ENCODE measurements at regions not wholly inside any gene's neighbourhood (a gene's known extent, or its start where the extent isn't known, plus 50 kb on each side); places are given as distances from the start of the nearest gene placed in this dataset.

DNA sequence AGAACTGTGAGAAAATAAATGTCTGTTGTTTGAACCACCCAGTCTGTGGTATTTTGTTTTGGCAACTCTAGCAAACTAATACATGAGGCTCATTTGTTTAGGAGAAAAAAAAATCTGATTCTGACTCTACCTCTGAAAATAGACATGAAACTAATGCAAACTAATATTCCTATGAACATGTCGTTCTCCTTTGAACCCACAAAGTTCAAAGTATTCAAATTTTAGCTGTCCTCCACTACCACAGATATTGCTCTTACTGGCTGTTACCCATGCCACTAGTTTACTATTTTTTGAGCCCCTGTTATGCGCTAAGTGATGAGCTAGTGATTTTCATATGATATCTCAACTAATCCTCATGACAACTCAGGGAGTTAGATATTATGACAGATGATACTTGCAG lies 58.8 kb upstream of the ZNF804B start:
- no peak for DNase-seq

DNA sequence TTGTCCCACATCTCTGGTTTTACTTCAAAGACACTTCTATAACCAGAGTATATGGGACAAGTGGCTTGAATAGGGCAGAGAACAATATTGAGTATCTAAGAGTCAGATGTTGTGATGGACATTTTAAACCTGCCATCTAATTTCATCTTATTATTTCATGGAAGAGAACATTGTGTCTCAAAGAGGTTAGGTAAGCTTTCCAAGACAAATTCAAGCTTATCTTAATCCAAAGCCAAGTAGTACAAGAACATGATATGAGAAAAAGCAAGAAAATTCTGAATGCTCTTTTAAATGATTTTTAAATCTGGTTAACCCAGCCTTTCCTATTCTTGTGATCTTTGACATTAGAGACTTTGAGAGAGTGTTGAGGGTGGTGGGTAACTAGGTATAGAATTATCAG lies 65.3 kb upstream of the ZNF804B start:
- no peak for DNase-seq

DNA sequence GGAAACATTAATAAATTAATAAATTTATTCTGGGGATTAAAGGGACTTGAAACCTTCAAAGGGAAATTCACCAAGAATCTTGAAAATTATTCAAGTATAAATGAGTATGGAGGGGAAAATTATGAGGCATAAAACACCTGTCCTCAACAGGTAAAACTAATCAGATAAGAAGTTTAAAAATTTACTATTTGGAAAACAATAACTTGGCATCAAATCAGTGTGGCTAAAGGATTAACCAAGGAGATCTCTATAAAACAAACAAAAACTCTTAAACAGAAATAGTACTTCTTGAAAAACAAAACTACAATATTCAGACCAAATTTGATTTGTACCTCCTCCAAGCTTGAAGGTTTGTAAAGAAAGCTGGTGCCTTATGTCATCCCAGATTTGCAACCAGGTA lies 66.4 kb upstream of the ZNF804B start:
- no peak for DNase-seq

DNA sequence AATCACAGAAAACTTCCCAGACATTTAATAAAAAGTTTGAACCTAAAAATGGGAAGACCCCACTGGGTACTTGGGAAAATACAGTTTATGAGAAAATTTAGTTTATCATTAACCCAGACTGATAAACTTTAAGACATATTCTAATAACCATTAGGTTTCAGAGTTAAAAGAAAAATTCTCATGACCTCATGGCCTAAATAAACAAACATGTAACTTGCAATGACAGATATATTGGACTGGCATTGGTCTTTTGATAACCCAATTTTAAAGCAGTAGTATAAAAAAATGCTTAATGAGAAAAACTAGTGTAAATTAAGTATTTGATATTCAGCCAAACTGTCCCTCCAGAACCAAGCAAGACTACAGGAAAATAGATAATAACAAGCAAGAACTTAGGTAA lies 67.0 kb upstream of the ZNF804B start:
- DNase-seq: no peak

DNA sequence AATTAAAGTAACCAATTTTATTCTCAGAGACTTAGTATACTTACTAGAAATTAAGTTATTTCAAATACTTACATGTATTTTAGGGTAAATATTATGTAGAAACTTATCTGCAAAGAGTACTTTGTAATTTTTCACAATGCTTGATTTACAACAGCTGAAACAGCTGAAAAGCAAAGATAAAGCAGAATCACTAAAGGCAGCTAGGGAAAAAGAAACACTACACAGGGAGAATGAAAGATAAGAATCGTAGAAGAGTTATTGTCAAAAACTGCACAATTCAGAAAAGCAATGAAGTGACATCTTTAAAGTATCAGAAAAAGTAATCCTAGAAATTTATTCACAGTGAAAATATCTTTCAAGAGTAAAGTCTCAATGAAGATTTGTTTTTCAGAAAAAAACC lies 69.7 kb upstream of the ZNF804B start:
- no peak for DNase-seq

DNA sequence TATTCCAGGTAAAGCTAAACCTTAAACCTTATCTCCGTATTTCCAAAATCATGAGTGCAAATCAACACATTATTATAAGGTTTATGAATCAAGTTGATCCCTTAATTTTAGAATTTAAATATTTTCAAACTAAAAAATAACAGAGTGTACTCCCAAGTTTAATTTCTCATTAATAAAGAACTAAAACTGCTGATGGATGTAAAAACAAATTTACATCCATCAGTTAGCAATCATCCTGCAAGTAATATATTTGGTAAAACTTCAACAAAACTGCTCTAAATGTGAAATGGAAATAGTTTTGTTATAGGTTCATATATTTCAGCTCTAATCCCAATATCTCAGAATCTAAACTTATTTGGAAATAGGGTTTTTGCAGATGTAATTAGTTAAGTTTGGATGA lies 71.3 kb upstream of the ZNF804B start:
- no peak for DNase-seq

DNA sequence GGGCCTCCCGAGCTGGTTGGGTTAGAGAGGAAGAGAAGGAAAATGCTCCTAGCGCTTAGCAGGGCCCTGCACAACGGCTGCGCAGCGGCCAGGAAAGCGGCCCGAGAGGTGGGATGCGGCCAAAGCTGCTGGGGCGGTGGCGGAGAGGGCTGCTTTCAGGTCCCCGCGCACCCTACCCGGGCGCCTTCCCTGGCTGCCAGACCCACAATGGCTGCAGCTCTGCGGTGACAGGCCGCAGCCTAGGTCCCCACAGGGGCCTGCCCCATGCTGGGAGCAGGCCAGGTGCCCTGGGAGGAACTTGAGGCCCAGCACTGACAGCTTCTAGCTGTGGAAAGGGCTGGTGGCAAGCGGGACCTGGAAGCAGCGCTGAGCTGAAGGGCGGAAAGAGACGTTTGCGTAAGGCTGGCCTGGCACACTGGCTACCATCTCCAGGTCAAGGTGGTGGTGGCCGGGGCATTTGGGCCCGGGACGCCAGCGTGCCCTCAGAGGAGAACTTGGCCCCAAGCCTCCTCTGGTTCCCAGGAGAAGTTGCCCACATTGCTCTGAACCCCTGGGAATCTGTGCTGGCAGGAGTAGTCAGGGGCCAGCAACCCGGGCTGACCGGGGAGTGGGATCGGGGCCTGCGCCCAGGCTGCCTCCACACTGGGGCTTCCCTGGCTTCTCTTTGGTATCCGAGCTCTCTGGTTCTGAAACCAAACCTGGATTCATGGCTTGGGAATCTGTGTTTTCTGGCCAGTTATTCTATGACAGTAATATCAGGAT lies 72.9 kb upstream of the ZNF804B start:
- DNase-seq: no peak

DNA sequence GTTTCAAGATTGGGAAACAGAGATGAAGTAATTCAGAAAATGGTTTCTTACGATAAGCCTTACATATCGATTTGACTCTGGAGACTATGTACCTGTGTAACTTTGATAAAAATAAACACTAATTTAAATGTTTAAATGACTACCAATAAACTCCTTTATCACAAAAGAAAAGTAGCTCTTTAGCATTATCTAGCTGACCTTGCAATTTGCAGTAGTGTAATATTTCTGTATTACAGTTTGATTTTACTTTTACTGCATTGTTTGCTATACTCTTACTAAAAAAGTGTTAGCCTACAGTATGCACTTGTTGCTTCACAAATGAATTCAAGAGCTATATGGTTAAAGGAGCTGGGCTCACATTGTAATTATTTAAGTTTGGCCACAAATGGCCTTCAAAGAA lies 77.8 kb upstream of the ZNF804B start:
- no peak for DNase-seq

DNA sequence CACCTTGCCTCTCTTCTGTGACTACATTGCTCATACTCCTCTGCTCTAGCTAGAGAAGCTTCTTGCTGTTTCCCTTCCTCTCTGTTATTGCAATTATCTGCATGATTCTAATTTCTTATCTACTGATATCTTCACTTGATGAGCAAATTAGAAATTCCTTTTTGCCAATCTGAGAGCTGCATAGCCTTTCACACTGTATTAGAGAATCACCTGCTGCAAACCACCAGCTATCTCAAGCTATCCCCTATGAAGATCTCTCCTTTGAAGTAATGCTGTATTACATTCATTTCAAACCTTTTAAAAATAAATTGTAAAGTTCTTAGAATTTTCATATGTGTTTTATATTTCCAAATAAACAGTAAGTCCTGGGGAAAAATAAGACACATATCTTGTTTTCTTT lies 89.0 kb upstream of the ZNF804B start:
- DNase-seq: no peak

DNA sequence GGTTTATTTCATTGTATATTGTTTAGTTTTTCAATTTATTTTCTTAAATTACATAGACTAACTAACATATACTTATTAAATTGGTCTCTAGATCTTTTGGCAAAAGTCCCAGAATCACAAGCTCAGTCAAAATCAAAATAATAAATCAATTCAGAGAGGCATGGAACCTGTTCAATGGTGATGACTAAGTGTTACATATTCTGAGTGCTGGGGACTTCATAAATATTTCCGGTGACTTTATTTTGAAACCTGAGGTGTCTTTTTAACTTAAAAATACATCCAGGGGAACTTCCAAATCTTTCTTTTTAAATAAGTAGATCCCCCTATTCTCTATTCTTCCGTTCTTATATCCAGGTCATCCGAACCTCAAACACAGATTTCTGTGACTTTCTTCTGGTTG lies 89.6 kb upstream of the ZNF804B start:
- no peak for DNase-seq

DNA sequence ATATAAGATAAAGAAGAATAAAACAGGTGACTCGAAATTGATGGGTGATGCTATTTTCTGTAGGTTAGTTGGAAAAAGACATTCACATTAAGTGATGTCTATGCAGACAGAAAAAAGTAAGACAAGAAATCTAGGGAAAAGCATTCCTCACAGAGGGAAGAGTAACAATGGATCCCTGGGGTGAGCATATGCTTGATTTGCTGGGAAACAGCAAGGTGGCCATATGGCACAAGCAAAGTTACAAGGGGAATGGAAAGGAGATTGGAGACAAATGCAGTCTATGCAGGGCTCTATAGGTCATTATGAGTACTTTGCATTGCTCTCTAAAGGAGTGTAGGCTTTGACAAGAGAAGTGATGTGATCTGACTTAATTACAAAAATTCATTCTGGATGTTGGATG lies 90.9 kb upstream of the ZNF804B start:
- peak; percentile 81 for DNase-seq

DNA sequence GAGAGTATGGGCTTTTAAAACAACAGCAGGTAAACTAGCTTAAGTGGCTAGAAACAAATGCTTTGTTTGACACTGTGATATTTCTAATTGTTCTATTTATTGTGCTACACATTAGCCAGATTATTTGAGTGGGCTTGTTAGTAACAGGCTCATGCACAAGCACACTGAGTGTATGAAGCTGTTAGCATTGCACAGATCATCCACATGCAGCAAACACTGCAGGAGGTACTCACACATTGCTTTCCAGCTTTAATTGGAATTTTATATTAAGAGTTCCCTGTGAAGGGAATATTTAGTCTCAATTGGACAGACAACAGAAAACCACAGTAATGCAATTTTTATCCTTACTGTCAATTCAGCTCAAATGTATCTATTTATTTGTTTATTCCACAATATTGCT lies 92.9 kb upstream of the ZNF804B start:
- DNase-seq: no peak

DNA sequence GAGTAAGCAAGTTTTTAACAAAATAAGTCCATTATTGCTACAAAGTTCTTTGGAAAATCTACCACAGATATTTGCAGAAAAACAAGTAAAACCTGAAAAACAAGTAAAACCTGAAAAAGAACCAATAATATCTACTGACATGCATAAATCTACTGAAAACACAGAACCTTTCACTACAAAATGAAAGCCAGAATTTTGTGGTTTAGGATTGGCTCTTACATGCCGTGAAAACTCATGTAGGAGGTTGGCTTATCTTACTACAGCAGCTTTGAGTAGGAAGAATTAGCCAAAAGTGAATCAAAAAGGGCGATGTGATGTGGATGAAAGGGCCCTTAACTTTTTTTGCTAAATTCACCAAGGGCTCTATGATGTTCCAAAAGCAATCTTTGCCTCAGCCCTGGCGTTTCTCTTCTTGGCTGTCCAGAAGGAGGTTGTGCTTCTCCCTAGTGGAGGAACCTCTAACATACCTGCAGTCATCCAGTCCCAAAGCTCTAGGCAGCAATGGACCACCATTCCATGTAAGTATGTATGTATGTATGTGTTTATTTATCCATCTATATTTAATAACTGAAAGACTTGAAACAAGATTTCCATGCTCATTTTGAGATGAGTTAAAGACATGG lies 93.5 kb upstream of the ZNF804B start:
- DNase-seq: no peak

DNA sequence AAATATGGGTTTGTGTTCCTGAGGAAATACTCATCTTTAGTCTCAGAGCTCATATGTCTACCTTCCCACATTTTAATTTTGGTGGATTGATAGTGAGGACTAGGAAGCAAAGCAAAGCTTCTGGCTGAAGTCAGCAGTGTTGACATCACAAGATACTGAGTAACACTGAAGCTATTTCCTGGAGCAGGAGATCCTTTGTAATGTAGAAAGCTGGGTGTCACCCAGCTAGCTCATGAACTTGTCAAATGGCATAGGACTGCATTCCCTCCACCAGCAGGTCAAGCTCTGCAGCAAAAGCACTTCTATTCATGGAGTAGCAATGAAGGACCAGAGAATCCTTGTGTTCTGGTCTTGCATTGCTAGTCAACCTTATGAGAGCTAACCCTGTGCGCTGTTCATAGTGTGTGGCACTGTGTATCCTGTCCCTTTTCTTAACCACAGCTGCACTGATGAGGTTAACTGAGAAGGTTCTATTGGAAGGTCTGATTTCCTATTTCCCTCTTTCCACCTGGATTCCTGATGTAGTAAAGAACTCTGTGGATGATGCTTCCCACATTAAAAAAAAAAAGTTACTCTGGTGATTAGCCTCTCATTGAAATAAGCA lies 94.8 kb upstream of the ZNF804B start:
- no peak for DNase-seq

DNA sequence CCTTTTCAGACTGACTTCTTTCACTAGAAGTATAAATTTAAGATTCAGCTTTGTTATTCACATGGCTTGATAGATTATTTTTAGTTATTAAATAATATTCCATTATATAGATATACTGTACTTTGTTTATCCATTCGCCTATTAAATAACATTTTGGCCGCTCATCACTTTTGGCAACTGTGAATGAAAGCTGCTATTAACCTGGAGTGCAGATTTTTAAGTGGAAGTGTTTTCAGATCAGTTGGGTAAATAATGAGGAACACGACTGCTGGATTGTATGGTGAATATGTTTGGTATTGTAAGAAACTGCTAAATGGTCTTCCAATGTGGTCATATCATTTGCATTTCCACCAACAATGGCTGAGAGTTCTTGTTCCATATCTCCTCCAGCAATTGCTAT lies 97.6 kb upstream of the ZNF804B start:
- no peak for DNase-seq

DNA sequence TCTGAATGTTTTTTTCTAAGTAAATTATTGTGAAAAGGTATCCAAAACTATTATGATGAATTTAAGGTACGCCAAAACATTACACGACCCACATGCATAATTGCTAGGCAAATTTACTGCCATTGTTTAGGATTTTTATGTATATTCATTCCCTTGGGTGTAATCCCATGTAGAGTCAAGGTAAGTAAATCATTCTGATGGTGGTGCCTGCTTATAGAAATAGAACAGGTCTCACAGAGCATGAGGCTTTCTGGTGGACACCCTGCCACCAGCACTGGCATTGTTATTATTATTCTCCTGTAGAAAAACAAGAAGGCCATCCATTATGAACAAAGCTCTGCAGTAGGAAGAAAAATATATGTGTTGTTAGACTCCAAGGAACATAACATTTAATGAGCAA lies 111.7 kb upstream of the ZNF804B start:
- DNase-seq: no peak

DNA sequence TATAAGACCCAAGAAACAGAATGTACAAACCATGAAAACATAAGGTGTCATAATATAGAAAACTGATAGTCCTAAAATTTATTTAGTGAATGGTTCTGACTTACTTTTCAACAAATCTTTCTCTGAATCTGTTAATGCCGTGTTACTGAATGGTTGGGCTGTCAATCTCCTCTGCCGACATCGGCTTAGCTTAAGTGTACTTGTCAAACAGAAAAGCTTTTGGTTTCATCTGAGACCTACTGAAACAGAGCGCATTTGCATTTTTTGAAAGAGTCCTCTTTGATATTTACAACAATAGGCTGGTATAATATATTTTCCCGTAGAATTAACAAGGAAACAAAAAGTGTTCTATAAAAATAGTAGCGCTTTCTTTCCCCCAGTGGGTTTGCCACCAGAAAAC lies 120.9 kb upstream of the ZNF804B start:
- no peak for DNase-seq

DNA sequence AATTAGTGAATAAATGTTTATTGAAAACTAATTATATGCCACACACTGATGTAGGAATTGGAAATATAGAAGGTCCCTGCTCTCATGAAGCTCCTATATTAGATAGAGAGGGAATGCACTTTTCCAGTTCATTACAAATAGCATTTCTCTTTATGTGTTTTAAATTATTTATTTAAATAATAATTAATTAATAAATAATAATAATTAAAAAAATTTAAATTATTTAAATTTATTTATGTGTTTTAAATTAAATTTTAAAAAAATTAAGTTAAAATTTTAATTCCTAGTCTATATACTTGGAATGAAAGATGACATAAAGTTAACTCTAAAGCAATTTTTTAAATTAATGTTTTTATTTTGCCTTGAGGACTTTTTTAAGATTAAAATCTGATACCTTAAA lies 121.7 kb upstream of the ZNF804B start:
- DNase-seq: no peak

DNA sequence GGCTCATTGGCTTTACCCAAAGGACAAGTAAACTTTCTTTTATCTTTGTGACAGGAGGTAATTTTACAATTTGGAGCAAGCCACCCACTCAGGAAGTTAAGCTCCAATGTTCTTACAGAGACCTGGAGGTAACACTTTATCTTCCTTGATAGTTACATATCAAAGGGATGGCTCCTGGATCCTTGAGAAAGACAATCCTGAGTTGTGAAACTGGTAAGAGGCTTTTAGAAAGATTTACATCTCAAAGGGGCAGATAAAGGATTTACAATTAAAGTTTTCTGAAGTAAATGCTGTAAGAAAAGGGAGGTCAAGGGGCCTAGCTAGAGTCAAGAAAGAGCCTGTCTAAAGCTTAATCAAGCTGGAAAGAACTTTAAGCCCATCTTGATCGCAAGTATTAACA lies 124.4 kb upstream of the ZNF804B start:
- no peak for DNase-seq

DNA sequence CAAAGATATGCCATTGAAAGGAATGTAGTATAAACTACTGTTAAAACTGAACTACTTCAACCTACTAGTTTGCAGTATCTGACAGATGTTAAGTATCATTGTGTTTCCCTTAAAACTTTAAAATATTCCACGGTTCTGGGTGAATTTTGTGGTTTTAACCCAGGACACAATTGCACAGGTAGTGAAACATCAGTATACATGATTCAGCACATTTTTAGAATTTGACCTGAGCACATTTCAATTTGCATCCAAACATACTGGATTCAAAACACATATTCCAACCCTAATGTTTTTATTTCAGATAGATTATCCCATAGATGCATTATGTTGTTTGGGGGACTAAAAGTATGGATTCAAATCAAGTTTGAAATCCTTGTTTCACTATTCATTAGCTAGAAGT lies 129.9 kb upstream of the ZNF804B start:
- DNase-seq: no peak

DNA sequence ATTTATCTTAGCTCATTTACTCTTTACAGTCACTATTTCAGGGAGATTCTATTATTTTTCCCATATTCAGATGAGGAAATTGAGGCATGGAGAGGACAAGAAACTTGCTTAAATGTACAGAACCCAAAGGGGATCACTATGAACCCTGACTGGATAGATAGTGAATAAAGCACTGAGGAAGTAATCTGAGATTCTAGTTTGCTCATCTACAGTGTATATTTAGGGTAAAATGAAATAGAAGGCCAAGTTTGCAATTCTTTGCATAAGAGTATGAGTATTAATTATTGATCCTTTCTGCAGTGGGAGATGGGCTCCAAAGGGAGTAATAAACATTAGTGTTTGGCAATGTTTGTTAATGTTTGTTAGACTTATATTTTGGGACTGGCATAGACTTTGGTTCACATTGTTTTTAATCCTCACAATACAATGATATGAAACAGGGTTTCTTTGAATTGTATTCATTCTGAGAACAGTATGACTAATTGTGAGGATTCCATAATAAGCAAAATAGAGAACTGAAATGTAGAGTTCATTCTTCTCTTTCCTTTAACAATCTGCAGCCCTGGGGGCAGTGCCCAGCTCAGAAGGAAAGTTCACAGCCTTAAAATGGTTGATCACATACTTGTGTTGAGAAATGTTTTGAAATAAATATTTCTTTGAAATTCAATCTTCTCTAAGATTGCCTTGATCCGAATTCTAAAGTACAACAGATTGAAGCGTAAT lies 131.0 kb upstream of the ZNF804B start:
- no peak for DNase-seq

DNA sequence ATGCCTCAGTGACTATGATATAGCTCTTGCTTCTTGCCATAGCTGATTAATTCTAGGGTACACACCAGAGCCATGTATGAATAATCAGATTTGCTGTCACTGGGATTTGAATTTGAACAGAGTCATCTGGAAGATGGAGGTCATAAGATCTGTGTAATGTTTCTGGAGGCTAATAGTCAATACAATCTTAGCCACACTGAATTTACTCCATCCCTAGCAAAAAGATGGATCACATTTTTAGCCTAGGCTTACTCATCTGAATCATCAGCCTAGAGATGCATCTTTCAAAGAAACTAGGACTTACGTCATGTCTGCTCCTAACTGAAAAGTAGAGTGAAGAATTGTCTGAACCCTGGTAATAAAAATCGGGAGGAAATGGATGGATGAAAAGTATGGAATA lies 142.3 kb upstream of the ZNF804B start:
- DNase-seq: no peak

DNA sequence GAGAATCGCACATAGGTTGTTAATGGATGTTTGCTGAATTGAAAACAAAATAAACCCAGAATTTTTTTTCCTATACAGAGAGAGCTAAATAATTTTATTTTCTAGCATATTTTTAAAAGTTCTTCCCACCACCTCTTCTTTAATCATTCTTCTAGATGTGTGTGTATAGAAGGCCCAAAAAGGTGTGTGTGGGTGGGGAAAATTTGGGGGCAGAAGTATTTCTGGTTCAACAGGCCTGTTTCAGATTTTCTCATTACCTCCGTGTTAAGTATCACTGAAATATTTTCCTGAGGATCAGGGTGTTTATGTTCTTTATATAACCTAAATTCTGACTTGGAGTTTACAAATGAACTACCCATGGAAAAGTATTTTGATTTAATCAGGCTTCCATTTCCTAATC lies 144.2 kb upstream of the ZNF804B start:
- no peak for DNase-seq

DNA sequence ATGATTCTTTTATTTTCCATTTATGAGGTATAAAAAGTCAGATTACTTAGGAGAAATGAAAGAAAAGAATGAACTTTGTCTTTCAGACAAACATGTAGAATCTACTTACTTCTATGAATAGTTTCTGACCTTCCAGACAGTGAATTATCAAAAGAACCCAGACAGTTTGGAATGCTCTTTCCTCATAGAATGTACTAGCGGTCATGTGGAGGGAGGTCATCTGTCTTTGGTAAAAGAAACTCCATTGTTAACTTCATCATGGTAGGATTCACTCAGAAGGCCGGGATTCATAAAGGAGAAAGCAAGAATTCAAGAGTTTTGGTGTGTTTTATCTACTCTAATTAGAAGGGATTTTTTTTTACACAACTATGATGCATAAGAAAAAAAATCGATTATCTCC lies 144.8 kb upstream of the ZNF804B start:
- DNase-seq: no peak

All from NCI-H524 treated with DMSO at 0.1 percent for 48 hours (cell line).